Hepatocyte (in vitro differentiated cells): ENCODE measurements at regions not wholly inside any gene's neighbourhood (a gene's known extent, or its start where the extent isn't known, plus 50 kb on each side); places are given as distances from the start of the nearest gene placed in this dataset.

Experiments used
- EZH2 ChIP-seq: fragments of 200-600 bp; sonication (generic); IDR thresholded peaks from 2 replicates; pipeline ENCODE4 v1.6.1; 2016; ENCODE audit warnings: antibody characterized with exemption, mild to moderate bottlenecking, borderline replicate concordance
- EZH2phosphoT487 ChIP-seq: fragments of 200-600 bp; sonication (generic); IDR thresholded peaks from one replicate; pipeline ENCODE4 v1.6.1; 2018; ENCODE audit warnings: antibody characterized with exemption, mild to moderate bottlenecking, low read depth, moderate library complexity; ENCODE audit not compliant: unreplicated experiment, severe bottlenecking
- TF ChIP-seq, protein P1 (sequence below): fragments of 200-600 bp; sonication (generic); IDR thresholded peaks from 2 replicates; pipeline ENCODE4 v1.5.1; 2016; ENCODE audit warnings: antibody characterized with exemption, mild to moderate bottlenecking; ENCODE audit not compliant: poor library complexity

DNA sequence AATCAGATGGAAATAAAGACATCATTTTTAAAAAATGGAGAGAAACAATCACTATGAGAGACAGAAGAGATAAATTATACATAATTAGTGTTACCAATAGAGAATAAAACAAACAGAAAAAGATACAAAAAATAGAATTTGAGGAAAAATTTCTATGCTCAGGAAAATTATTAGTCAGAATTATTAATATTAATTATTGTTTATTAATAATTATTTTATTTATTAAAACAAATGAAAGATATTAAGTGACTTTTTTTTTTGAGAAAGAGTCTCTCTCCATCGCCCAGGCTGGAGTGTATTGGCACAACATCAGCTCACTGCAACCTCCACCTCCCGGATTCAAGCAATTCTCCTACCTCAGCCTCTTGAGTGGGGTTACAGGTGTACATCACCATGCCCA is 299.8 kb upstream of the NR5A2 start:
- TF ChIP-seq, protein P1, sequence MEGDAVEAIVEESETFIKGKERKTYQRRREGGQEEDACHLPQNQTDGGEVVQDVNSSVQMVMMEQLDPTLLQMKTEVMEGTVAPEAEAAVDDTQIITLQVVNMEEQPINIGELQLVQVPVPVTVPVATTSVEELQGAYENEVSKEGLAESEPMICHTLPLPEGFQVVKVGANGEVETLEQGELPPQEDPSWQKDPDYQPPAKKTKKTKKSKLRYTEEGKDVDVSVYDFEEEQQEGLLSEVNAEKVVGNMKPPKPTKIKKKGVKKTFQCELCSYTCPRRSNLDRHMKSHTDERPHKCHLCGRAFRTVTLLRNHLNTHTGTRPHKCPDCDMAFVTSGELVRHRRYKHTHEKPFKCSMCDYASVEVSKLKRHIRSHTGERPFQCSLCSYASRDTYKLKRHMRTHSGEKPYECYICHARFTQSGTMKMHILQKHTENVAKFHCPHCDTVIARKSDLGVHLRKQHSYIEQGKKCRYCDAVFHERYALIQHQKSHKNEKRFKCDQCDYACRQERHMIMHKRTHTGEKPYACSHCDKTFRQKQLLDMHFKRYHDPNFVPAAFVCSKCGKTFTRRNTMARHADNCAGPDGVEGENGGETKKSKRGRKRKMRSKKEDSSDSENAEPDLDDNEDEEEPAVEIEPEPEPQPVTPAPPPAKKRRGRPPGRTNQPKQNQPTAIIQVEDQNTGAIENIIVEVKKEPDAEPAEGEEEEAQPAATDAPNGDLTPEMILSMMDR = no peak
- no peak for TF ChIP-seq EZH2
- no peak for TF ChIP-seq EZH2phosphoT487
